ENCODE measurements at regions not wholly inside any gene's neighbourhood (a gene's known extent, or its start where the extent isn't known, plus 50 kb on each side); places are given as distances from the start of the nearest gene placed in this dataset.
"Not testable (repeated sequence)": the region's sequence is repeated elsewhere in the genome, so short reads cannot be mapped to it uniquely, and the experiment has no call there.

GRCh38 chr3:109984976-109985375 is 647.6 kb upstream of the DPPA4 start:
- Histone ChIP-seq H2AFZ (ENCODE audit: low read depth) (no peak overlapping the region), H4K20me1 (ENCODE audit: insufficient read depth) (no peaks in the 10 kb centered on the region), H3K4me2 (no peak overlapping the region), H3K4me1 (ENCODE audit: low read depth, poor library complexity, severe bottlenecking) (peaks cover 7% of the 10 kb centered on the region), H3K4me3 (IDR thresholded peaks at IDR 0.05; ENCODE audit: insufficient read depth, low read depth, low read length) (no peak overlapping the region), H3K79me2 (ENCODE audit: insufficient read depth, low read depth) (no peaks in the 10 kb centered on the region), H3K27me3 (ENCODE audit: insufficient read depth, low read depth) (no peaks in the 10 kb centered on the region), H3K36me3 (ENCODE audit: insufficient read depth) (no peaks in the 10 kb centered on the region), H3K27ac (no peak overlapping the region), H3K9ac (no peak overlapping the region)
- TF ChIP-seq, protein P1, sequence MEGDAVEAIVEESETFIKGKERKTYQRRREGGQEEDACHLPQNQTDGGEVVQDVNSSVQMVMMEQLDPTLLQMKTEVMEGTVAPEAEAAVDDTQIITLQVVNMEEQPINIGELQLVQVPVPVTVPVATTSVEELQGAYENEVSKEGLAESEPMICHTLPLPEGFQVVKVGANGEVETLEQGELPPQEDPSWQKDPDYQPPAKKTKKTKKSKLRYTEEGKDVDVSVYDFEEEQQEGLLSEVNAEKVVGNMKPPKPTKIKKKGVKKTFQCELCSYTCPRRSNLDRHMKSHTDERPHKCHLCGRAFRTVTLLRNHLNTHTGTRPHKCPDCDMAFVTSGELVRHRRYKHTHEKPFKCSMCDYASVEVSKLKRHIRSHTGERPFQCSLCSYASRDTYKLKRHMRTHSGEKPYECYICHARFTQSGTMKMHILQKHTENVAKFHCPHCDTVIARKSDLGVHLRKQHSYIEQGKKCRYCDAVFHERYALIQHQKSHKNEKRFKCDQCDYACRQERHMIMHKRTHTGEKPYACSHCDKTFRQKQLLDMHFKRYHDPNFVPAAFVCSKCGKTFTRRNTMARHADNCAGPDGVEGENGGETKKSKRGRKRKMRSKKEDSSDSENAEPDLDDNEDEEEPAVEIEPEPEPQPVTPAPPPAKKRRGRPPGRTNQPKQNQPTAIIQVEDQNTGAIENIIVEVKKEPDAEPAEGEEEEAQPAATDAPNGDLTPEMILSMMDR (conservative IDR thresholded peaks at IDR 0.05; ENCODE audit: low read depth, low read length), result no peak

GRCh38 chr3:109985943-109986555 is 648.7 kb upstream of the DPPA4 start:
- Histone ChIP-seq H3K27ac (no peak overlapping the region), H3K4me2 (no peak overlapping the region), H3K9ac (no peak overlapping the region), H3K4me1 (ENCODE audit: low read depth, poor library complexity, severe bottlenecking) (peaks cover 7% of the 10 kb centered on the region), H3K27me3 (ENCODE audit: insufficient read depth, low read depth) (no peaks in the 10 kb centered on the region), H3K79me2 (ENCODE audit: insufficient read depth, low read depth) (no peaks in the 10 kb centered on the region), H3K36me3 (ENCODE audit: insufficient read depth) (no peaks in the 10 kb centered on the region), H2AFZ (ENCODE audit: low read depth) (no peak overlapping the region), H3K4me3 (IDR thresholded peaks at IDR 0.05; ENCODE audit: insufficient read depth, low read depth, low read length) (no peak overlapping the region), H4K20me1 (ENCODE audit: insufficient read depth) (no peaks in the 10 kb centered on the region)
- TF ChIP-seq, protein P1 (conservative IDR thresholded peaks at IDR 0.05; ENCODE audit: low read depth, low read length), result no peak

GRCh38 chr3:109994853-109995252 is 657.5 kb upstream of the DPPA4 start:
- no peak overlapping the region for H3K4me2 ChIP-seq
- H3K79me2 ChIP-seq (ENCODE audit: insufficient read depth, low read depth), result no peaks in the 10 kb centered on the region
- H3K4me1 ChIP-seq (ENCODE audit: low read depth, poor library complexity, severe bottlenecking), result no peaks in the 10 kb centered on the region
- TF ChIP-seq, protein P1 (conservative IDR thresholded peaks at IDR 0.05; ENCODE audit: low read depth, low read length), result no peak
- H3K9ac ChIP-seq, result no peak overlapping the region
- H3K4me3 ChIP-seq (IDR thresholded peaks at IDR 0.05; ENCODE audit: insufficient read depth, low read depth, low read length), result no peak overlapping the region
- no peak overlapping the region for H2AFZ ChIP-seq (ENCODE audit: low read depth)
- H3K27ac ChIP-seq, result no peak overlapping the region
- no peaks in the 10 kb centered on the region for H3K27me3 ChIP-seq (ENCODE audit: insufficient read depth, low read depth)
- H4K20me1 ChIP-seq (ENCODE audit: insufficient read depth), result no peaks in the 10 kb centered on the region
- no peaks in the 10 kb centered on the region for H3K36me3 ChIP-seq (ENCODE audit: insufficient read depth)

DNA sequence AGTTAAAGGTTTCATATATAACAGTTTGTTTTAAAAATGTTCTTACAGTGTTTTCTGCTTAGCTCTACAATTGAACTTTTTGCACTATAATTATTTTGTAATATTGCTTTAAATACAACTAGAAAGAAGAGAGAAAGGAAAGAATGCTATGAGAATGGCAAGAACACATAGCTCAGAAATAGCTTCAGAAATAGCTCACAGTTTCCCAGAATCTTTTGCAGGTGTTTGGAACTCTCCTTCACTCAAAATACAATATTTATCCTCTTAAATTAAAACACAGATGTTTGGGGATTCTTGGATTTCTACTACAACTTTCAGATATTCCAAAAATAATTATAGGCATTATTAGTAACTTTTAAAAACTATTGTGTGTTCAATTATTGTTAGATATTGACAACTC is 658.0 kb upstream of the DPPA4 start:
- Histone ChIP-seq H3K27me3 (ENCODE audit: insufficient read depth, low read depth) (no peaks in the 10 kb centered on the region), H2AFZ (ENCODE audit: low read depth) (no peak overlapping the region), H3K36me3 (ENCODE audit: insufficient read depth) (no peaks in the 10 kb centered on the region), H3K4me1 (ENCODE audit: low read depth, poor library complexity, severe bottlenecking) (no peaks in the 10 kb centered on the region), H3K79me2 (ENCODE audit: insufficient read depth, low read depth) (no peaks in the 10 kb centered on the region), H3K27ac (no peak overlapping the region), H3K4me3 (IDR thresholded peaks at IDR 0.05; ENCODE audit: insufficient read depth, low read depth, low read length) (no peak overlapping the region), H3K9ac (no peak overlapping the region), H4K20me1 (ENCODE audit: insufficient read depth) (no peaks in the 10 kb centered on the region), H3K4me2 (no peak overlapping the region)
- TF ChIP-seq, protein P1 (conservative IDR thresholded peaks at IDR 0.05; ENCODE audit: low read depth, low read length), result no peak

GRCh38 chr3:110001905-110002304 is 664.6 kb upstream of the DPPA4 start:
- not testable (repeated sequence) for H3K4me1 ChIP-seq (ENCODE audit: low read depth, poor library complexity, severe bottlenecking); H3K9ac ChIP-seq; H2AFZ ChIP-seq (ENCODE audit: low read depth); H3K27ac ChIP-seq; H3K4me2 ChIP-seq; H4K20me1 ChIP-seq (ENCODE audit: insufficient read depth); H3K4me3 ChIP-seq (IDR thresholded peaks at IDR 0.05; ENCODE audit: insufficient read depth, low read depth, low read length); H3K79me2 ChIP-seq (ENCODE audit: insufficient read depth, low read depth); H3K36me3 ChIP-seq (ENCODE audit: insufficient read depth); H3K27me3 ChIP-seq (ENCODE audit: insufficient read depth, low read depth)
